Mesodermal cell (in vitro differentiated cells): ENCODE measurements at regions not wholly inside any gene's neighbourhood (a gene's known extent, or its start where the extent isn't known, plus 50 kb on each side); places are given as distances from the start of the nearest gene placed in this dataset.
"Not testable (repeated sequence)": the region's sequence is repeated elsewhere in the genome, so short reads cannot be mapped to it uniquely, and the experiment has no call there.

ENCODE experiments used
- H3K27ac ChIP-seq: 2 replicates; pipeline ENCODE4 v1.7.0; 2013; ENCODE audit warnings: mild to moderate bottlenecking, low read depth, low read length, moderate library complexity; ENCODE audit not compliant: severe bottlenecking
- H3K36me3 ChIP-seq: 2 replicates; pipeline ENCODE4 v1.7.1; 2013; ENCODE audit warnings: mild to moderate bottlenecking, low read length, moderate library complexity; ENCODE audit not compliant: control insufficient read depth, insufficient read depth
- H3K4me1 ChIP-seq: one replicate; pipeline ENCODE4 v1.7.1; 2013; ENCODE audit warnings: mild to moderate bottlenecking, low read length; ENCODE audit not compliant: insufficient read depth, control insufficient read depth, poor library complexity, severe bottlenecking
- H3K4me3 ChIP-seq: 2 replicates; pipeline ENCODE4 v1.7.0; 2013; ENCODE audit warnings: low read length, control low read depth, mild to moderate bottlenecking; ENCODE audit not compliant: insufficient read depth, poor library complexity, severe bottlenecking; ENCODE audit errors: extremely low read depth
- H3K9me3 ChIP-seq: 2 replicates; pipeline ENCODE4 v1.7.1; 2013; ENCODE audit warnings: mild to moderate bottlenecking, low read length, moderate library complexity; ENCODE audit not compliant: control insufficient read depth
- WGBS, 2 experiments: methylation state at CpG; one replicate each; pipeline ENCODE4 v1.1.5; 2013; ENCODE audit warnings: missing lambda C conversion rate in 2 of 2; ENCODE audit not compliant: insufficient coverage in 2 of 2; 5-methylcytosine and 5-hydroxymethylcytosine counted together

DNA sequence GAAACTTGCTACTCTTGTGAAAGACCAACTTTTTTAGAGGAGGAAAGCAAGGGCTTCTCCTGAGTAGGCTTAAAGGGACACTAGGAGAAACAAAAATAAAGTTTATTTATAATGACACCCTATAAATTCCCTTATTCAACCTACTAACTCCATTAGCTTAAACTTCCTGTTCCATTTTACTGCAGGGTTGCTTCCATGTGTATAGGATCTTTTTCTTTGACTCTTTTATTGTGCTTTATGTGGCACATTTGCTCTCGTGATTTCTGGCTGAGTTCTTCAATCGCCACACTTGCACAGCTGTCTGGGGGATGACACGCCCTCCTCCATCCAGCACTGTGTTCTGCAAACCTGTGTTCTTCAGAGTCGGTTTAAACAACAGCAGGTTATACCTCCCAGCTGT, 225.7 kb upstream of the NPVF start:
- H3K27ac ChIP-seq: no peak overlapping the region
- H3K4me1 ChIP-seq: no peaks in the 10 kb centered on the region
- no peaks in the 10 kb centered on the region for H3K9me3 ChIP-seq
- H3K4me3 ChIP-seq: no peak overlapping the region
- H3K36me3 ChIP-seq: no peaks in the 10 kb centered on the region
- 89 to 94% methylated on average over 3 of the region's 4 CpGs for WGBS, 2 experiments

DNA sequence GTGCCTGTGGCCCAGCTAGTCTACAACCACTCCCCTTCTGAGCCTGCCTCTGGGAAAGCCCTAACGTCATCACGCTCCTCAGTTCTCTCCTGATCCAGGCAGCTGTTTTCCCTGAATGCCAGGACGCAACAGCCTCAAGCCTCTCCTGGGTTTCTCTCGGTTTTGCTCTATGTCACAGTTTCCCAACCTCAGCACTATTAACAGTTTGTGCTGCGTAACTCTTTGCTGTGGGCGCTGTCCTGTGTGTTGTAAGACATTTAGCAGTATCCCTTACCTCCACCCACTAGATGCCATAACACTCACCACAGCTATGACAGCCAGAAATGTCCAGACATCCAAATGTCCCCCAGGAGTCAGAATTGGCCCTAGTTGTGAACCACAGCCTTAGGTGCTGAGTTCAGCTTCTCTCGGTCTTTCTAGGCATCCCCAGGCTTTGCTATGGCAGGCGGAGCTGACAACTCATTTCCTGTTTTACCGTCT, 226.3 kb upstream of the NPVF start:
- H3K36me3 ChIP-seq: no peaks in the 10 kb centered on the region
- H3K4me3 ChIP-seq: no peak overlapping the region
- no peak overlapping the region for H3K27ac ChIP-seq
- 89 to 98% methylated on average over 6 to 8 of the region's 9 CpGs for WGBS, 2 experiments
- no peaks in the 10 kb centered on the region for H3K4me1 ChIP-seq
- no peaks in the 10 kb centered on the region for H3K9me3 ChIP-seq

DNA sequence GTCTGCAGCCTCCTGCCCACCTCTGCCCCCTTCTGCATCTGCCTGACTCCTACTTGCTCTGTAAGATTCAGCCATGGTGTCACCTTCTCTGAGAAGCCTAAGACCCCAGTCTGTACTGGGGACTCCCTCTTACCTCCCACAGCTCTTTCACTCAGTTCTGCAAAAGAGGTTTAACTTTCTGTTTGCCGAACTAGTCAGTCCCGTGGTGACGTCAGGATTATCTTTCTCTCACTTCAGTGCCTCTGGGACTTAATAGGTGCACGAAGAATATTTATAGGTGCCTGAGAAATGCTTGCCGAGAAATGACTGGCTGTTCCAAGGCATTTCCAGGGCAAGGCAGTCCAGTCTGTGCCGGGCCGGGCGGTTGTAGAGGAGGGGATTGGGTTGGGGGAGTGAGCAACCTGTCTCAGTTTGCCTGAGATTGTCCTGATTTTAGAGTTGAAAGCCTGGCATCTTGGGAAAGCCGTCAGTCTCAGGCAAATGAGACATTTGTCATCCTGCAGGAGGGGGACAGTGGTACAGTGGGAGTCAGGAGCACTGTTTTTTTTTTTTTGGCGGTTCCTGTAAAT, 227.5 kb upstream of the NPVF start:
- no peak overlapping the region for H3K27ac ChIP-seq
- WGBS, 2 experiments: 89 to 100% methylated on average over 6 to 7 of the region's 10 CpGs

DNA sequence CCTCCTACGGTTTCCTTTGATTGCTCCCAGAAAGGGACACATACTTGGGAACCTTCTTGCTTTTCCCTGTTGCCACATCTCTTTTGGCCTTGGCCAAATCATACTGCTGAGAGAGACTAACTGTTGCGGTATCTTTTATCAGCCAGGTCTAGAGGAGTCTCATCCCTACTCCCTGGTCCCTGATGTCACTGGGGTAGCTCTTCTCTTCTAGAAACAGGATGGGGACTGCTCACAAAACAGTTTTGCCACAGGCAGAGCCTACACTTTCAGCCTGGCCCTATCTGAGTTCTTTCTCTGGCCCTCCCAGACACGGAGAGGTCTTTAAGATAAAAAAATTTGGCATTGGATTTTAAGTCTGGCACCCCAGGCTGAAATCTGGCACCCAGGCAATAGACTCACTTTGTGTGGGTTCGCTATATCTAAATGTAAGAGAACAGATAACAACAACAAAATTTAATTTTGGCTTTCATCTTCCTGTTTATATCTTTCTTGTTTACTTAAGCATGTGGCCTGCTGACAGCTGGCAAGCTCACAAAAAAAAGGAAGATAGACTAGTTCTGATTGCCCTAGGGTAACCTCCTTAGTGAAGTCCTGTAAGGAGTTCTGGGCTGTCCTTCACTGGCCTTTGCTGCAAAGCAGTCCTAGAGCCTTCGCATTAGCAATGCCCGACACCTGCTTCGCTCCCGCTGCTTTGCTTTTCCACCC, 228.3 kb upstream of the NPVF start:
- 82 to 90% methylated on average over 2 to 3 of the region's 8 CpGs for WGBS, 2 experiments

More for the DNA sequence above, 227.5 kb upstream of the NPVF start:
- Histone ChIP-seq H3K9me3 (no peaks in the 10 kb centered on the region), H3K4me1 (no peaks in the 10 kb centered on the region), H3K4me3 (no peak overlapping the region), H3K36me3 (no peaks in the 10 kb centered on the region)

DNA sequence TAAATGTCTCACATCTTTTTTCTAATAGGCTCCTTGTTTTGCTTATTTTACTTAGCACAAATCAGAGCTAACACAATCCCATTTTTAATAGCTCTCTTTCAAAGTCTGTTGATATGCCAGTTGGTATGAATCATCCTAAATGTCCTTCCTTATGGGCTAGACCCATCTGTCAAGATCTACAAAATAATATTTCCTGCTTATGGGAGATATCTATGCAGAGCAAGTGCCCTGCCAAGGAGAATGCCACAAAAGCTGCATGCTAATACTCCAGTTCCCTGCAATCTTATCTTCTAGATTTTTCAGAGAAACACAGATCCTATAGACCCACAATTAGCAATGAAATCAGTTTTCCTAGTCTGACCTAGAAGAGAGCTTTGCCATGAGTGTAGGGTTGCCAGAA, 230.8 kb upstream of the NPVF start:
- Histone ChIP-seq H3K9me3 (no peaks in the 10 kb centered on the region), H3K4me3 (no peak overlapping the region), H3K4me1 (no peaks in the 10 kb centered on the region), H3K27ac (no peak overlapping the region), H3K36me3 (no peaks in the 10 kb centered on the region)

More for the DNA sequence above, 228.3 kb upstream of the NPVF start:
- no peaks in the 10 kb centered on the region for H3K36me3 ChIP-seq
- no peak overlapping the region for H3K27ac ChIP-seq
- H3K4me3 ChIP-seq: no peak overlapping the region
- H3K4me1 ChIP-seq: no peaks in the 10 kb centered on the region
- no peaks in the 10 kb centered on the region for H3K9me3 ChIP-seq

DNA sequence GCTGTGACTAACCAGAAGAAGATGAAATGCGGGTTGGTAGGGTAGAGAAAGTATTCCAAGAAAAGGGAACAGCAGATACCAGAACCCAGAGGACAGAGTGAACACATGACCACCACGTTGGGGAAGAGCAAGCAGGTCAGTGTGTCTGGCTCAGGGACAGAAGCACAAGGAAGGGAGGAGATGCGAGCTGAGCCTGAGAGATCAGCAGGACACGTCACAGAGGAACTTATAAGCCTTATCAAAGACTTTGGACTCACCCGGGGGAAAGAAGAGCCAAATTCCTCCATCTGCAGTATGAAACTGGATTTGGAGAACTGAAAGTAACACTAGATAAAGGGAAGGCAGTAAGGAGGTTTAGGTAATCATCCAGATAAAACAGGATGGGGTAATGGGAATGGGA, 232.1 kb upstream of the NPVF start:
- Histone ChIP-seq H3K27ac (no peak overlapping the region), H3K4me3 (no peak overlapping the region), H3K4me1 (no peaks in the 10 kb centered on the region), H3K36me3 (no peaks in the 10 kb centered on the region), H3K9me3 (no peaks in the 10 kb centered on the region)
- 74 to 82% methylated on average over 4 to 5 of the region's 5 CpGs for WGBS, 2 experiments

DNA sequence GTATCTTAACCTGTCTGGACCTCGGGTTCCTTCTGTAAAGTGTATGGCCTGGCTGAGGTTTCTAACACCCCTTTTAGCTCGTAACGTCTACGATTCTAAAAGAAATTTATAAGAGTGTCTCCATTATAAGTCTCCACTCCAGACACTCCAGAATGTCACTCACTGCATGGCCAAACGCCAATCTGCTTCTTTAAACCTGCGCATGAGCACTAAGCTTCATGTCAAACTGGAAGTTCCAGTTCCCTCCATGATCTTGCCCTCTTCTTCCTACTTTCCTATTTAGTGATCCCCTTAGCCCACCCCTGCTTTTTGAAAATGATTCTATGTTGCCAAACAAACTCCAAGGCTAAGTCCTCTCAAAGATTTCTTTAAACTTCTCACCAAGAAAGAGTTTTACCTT, 241.4 kb upstream of the NPVF start:
- Histone ChIP-seq H3K27ac (no peak overlapping the region), H3K4me3 (no peak overlapping the region), H3K36me3 (no peaks in the 10 kb centered on the region), H3K4me1 (no peaks in the 10 kb centered on the region), H3K9me3 (no peaks in the 10 kb centered on the region)
- 79 to 92% methylated on average over 3 to 6 of the region's 6 CpGs for WGBS, 2 experiments

DNA sequence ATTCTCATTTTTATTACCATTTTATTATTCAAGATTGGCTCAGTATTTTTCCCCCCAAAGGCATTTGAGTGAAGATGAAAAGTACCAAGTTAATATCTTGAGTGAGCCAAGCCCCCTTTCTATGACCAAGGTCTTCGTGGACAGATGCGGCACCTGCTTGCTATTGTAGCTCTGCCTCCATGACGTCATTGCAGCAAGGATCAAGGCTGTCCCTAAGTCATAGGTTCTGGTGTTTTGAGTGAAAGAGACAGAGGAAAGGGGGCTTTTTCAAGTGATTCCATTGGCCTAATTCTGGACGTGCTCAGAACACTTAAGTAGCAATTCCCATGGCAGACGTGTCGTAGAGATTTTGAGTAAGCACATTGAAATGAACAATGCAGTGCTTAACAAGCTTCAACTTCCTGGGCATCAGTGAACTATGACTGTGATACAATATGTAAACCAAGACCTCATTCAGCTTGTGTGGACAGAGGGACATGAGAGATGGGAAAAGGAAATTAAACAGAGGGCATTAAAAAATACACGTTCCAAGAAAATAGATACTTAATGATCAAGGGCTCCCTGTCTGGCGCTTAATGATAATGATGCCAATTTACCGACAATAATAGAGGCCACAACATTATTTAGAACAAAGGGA, 248.7 kb upstream of the NPVF start:
- no peak overlapping the region for H3K4me3 ChIP-seq
- H3K9me3 ChIP-seq: no peaks in the 10 kb centered on the region
- WGBS, 2 experiments: 90 to 94% methylated on average over 6 to 7 of the region's 9 CpGs
- H3K4me1 ChIP-seq: no peaks in the 10 kb centered on the region
- H3K27ac ChIP-seq: no peak overlapping the region
- no peaks in the 10 kb centered on the region for H3K36me3 ChIP-seq

DNA sequence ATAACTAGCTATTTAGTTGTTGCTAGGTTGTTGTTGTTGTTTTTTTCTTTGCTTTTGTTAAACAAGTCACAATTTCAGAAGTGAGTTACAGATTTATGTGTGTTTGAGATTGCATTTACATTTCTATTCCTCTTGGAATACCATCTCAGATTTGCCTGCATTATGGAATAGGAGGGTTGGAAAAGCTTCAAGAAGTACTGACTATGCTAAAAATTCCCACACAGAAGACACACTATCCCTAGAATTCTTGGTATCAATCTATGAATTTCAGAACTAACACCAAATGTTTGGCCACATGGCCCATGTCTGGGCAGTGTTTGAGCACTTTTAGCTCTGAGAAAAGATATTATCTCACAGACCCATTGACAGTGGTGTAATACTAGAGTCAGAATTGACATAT, 249.9 kb upstream of the NPVF start:
- H3K9me3 ChIP-seq, H3K4me3 ChIP-seq, H3K27ac ChIP-seq, H3K4me1 ChIP-seq, H3K36me3 ChIP-seq: not testable (repeated sequence)

DNA sequence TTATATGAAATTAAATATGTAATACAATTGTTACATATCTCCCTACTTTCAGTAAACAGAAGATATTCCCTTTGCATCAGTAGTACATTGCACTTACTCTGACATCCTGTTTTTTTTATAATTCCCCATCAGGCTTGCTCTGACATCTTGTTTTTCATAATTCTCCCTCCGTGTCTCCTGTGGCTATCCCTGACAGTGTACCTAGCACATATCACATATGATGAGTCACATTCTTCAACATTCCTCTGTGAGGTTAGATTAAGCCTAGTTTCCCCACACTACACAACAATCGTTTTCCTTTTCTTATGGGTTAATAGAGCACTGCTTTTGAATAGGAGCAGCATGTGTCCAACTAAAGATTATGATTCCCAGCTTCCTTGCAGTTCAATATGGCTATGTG, 250.6 kb upstream of the NPVF start:
- Histone ChIP-seq H3K36me3 (no peaks in the 10 kb centered on the region), H3K9me3 (no peaks in the 10 kb centered on the region), H3K4me1 (no peaks in the 10 kb centered on the region), H3K4me3 (no peak overlapping the region), H3K27ac (no peak overlapping the region)
- 83 to 100% methylated on average over 1 to 2 of the region's 2 CpGs for WGBS, 2 experiments

DNA sequence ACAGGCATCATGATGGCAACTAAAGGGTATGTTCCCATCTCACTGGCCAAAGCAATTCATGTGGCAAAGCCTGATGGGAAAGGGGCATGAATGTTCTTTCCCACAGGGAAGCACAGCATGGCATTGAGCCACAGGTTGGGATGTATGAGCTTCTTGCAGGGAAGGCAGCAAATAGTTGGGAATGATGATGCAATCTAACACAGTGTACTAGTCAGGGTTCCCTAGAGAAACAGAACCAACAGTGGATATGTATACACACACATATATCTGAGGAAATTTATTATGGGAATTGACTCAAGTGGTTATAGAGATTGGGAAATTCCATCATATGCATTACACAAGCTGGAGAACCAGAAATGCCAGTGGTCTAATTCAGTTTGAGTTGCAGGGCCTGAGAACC, 253.6 kb upstream of the NPVF start:
- Histone ChIP-seq H3K4me3 (no peak overlapping the region), H3K27ac (no peak overlapping the region), H3K4me1 (no peaks in the 10 kb centered on the region), H3K9me3 (no peaks in the 10 kb centered on the region), H3K36me3 (no peaks in the 10 kb centered on the region)
